Psoas muscle (tissue), 7 donors: ENCODE measurements at regions not wholly inside any gene's neighbourhood (a gene's known extent, or its start where the extent isn't known, plus 50 kb on each side); places are given as distances from the start of the nearest gene placed in this dataset.

Experiments
- ATAC-seq, 4 donors: fragments of 200-7000 bp; cut with Tn5 transposase; one replicate each; pipeline ENCODE4 v1.9.1; 2020; ENCODE audit warnings: moderate library complexity in 3 of 4, mild to moderate bottlenecking in 2 of 4
- DNase-seq, 2 donors: peaks; one replicate each; pipeline ENCODE4 v3.0.0-alpha.2; 2020
- H3K27ac ChIP-seq: fragments of 200-600 bp; one replicate; pipeline ENCODE4 v1.8.0; 2022
- H3K27me3 ChIP-seq, 3 donors: fragments of 200-600 bp in 1 of 3; one replicate each; pipeline versions ENCODE4 v1.6.1 to v1.8.0; 2013 to 2022; ENCODE audit warnings: low read length in 2 of 3, mild to moderate bottlenecking in 2 of 3, moderate library complexity in 1 of 3; ENCODE audit not compliant: insufficient read depth in 3 of 3
- H3K36me3 ChIP-seq, 2 donors: fragments of 200-600 bp in 1 of 2; one replicate each; pipeline versions ENCODE4 v1.6.1 to v1.8.0; 2013 to 2022; ENCODE audit warnings: low read depth in 1 of 2, mild to moderate bottlenecking in 1 of 2, moderate library complexity in 1 of 2; ENCODE audit not compliant: insufficient read depth in 1 of 2
- H3K4me1 ChIP-seq: fragments of 200-600 bp; one replicate; pipeline ENCODE4 v1.8.0; 2022
- H3K4me3 ChIP-seq: fragments of 200-600 bp; one replicate; pipeline ENCODE4 v1.8.0; 2022; ENCODE audit warnings: mild to moderate bottlenecking
- H3K9me3 ChIP-seq: fragments of 200-600 bp; one replicate; pipeline ENCODE4 v1.8.0; 2022
- WGBS, 3 donors: extraction: QIAGEN DNeasy Blood & Tissue Kit; methylation state at CpG; one replicate each; pipeline versions ENCODE4 v1.1.6 to v1.1.7; 2013; 5-methylcytosine and 5-hydroxymethylcytosine counted together
- intact Hi-C, 2 donors: fragments of 100-400 bp; cut with DNase I; formaldehyde crosslinking; loops; one replicate each; pipeline versions ENCODE4 v1.11.0 to v1.14.2; 2022
- TF ChIP-seq, protein P1 (sequence below): fragments of 200-600 bp; IDR thresholded peaks from one replicate; pipeline ENCODE4 v1.8.0; 2022; ENCODE audit warnings: antibody characterized with exemption
- donor health status: healthy with polysubstance abuse.
- donor health status: DM: no; HTN: no; CAD: no; lungs with moderate emphysema.
- donor health status: Bipolar disorder and iron deficiency.
- donor health status: healthy.
- donor health status: DM: yes; HTN: yes; CAD: no.
- donor health status: DM: no; HTN: no; CAD: no.
- donor health status: DM: yes; HTN: yes; CAD: no.

DNA sequence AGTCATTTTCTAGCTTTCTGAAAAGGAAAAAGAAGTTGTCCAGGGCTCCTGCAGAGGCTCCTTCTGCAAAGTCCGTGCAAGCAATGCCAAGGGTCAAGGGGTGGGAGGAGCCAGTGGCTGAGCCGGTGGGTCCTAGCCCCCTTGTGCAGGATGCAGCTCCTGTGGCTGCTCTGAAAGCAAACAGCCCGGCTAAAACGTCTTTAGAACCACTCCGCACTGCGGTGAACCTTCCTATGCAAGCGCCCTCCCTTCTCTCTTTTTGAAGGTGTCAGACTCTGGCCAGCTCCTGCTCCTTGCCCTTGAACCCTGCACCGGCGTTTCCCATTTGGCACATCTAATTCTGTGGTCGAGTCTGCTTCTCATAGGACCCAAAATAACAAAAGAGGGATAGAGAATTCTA, 183.1 kb downstream of the UACA start:
- Histone ChIP-seq H3K4me3 (no peak overlapping the region), H3K4me1 (peaks cover 7% of the 10 kb centered on the region), H3K9me3 (no peaks in the 10 kb centered on the region), H3K27me3 (no peaks in the 10 kb centered on the region), H3K27ac (no peak overlapping the region), H3K36me3 (no peaks in the 10 kb centered on the region)
- intact Hi-C loops, result no loop called here
- TF ChIP-seq, protein P1, sequence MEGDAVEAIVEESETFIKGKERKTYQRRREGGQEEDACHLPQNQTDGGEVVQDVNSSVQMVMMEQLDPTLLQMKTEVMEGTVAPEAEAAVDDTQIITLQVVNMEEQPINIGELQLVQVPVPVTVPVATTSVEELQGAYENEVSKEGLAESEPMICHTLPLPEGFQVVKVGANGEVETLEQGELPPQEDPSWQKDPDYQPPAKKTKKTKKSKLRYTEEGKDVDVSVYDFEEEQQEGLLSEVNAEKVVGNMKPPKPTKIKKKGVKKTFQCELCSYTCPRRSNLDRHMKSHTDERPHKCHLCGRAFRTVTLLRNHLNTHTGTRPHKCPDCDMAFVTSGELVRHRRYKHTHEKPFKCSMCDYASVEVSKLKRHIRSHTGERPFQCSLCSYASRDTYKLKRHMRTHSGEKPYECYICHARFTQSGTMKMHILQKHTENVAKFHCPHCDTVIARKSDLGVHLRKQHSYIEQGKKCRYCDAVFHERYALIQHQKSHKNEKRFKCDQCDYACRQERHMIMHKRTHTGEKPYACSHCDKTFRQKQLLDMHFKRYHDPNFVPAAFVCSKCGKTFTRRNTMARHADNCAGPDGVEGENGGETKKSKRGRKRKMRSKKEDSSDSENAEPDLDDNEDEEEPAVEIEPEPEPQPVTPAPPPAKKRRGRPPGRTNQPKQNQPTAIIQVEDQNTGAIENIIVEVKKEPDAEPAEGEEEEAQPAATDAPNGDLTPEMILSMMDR, result no peak
- DNase-seq, result no peak
- ATAC-seq, result no peak
- WGBS, 3 donors, result 72 to 79% (median 74%) methylated on average over 9 to 10 of the region's 10 CpGs

DNA sequence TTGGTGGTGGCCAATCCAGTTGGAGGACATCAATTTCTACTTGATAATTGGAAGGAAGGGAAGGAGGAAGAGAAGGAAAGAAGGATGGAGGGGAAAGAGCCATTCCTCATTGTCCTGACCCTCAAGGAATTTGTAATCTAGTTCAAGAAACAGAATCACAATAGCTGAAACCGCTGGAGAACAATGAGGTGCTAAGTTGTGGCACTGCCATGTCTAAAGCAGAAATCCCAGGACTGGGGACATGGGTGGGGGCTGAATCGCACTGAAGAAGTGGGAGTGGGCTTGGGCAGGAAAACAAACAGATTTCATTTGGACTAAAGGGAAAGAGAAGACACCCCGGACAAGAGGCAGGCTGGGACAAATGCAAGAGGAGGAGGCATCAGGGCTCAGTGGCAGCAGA, 183.6 kb downstream of the UACA start:
- H3K4me1 ChIP-seq, result peaks cover 7% of the 10 kb centered on the region
- intact Hi-C loops, result loop anchor here in 1 of 2 donors (10.0 kb wide), 1 partner anchor 55 kb away; no protein-coding TSS in a partner anchor
- ATAC-seq, result no peak
- no peaks in the 10 kb centered on the region for H3K27me3 ChIP-seq
- 85 to 90% (median 89%) methylated on average over 3 of the region's 3 CpGs for WGBS, 3 donors
- H3K36me3 ChIP-seq, result no peaks in the 10 kb centered on the region
- H3K4me3 ChIP-seq, result no peak overlapping the region
- DNase-seq, result no peak
- H3K9me3 ChIP-seq, result no peaks in the 10 kb centered on the region
- TF ChIP-seq, protein P1, result no peak
- H3K27ac ChIP-seq, result no peak overlapping the region

DNA sequence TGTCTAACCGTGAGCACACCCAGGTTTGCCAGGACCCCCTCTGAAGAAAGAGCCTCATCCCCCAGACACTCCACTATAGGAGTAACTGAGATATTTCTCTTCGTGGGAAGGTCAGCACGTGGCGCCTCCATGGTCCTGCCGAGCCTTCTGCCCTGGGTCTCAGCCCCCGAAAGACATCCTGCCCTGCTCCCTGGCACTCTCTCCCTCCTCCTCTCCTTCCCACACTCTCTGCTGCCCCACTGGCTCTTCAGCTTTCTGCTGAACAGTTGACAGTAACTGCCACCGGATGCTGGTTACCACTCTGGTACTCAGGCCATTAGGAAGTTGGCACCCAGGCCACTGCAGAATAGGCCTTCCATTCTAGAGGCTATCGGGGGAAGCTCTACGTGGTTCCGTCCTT, 185.2 kb downstream of the UACA start:
- peaks cover 6% of the 10 kb centered on the region for H3K4me1 ChIP-seq
- H3K27ac ChIP-seq, result no peak overlapping the region
- 93 to 97% (median 95%) methylated on average over 10 of the region's 10 CpGs for WGBS, 3 donors
- DNase-seq (no peak), ATAC-seq (no peak)
- TF ChIP-seq, protein P1, result no peak
- no peaks in the 10 kb centered on the region for H3K27me3 ChIP-seq
- no peaks in the 10 kb centered on the region for H3K9me3 ChIP-seq
- no peaks in the 10 kb centered on the region for H3K36me3 ChIP-seq
- intact Hi-C loops, result loop anchor here in 1 of 2 donors (10.0 kb wide), 1 partner anchor 57 kb away; no protein-coding TSS in a partner anchor
- H3K4me3 ChIP-seq, result no peak overlapping the region

DNA sequence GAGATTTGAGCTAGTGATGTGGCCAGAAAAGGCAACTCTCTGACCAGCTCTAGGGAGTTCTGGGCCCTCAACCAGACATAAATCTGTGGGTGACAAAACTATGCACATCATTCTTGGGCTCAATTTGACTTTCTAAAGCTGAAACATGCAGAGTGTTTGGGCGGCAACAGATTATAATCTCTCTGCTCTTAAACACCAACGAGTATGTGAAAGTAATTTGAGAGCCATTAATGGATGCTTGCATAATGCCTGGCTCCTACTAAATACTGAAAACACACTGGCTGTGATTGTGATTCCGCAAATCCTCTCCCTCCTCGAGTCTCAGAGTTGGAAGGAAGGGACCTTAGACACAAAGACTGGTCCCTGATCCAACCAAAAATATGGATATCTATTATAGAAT, 186.7 kb downstream of the UACA start:
- WGBS, 3 donors, result 39 to 50% (median 43%) methylated on average over 4 of the region's 4 CpGs
- intact Hi-C loops, result loop anchor here in 1 of 2 donors (10.0 kb wide), 1 partner anchor 58 kb away; no protein-coding TSS in a partner anchor
- DNase-seq, result no peak

More for the DNA sequence above, 186.7 kb downstream of the UACA start:
- Histone ChIP-seq H3K27ac (no peak overlapping the region), H3K9me3 (no peaks in the 10 kb centered on the region), H3K4me1 (no peaks in the 10 kb centered on the region), H3K4me3 (no peak overlapping the region), H3K27me3 (no peaks in the 10 kb centered on the region), H3K36me3 (no peaks in the 10 kb centered on the region)
- TF ChIP-seq, protein P1, result no peak
- ATAC-seq, result no peak
